Uterus (tissue), 2 donors: ENCODE measurements at regions not wholly inside any gene's neighbourhood (a gene's known extent, or its start where the extent isn't known, plus 50 kb on each side); places are given as distances from the start of the nearest gene placed in this dataset.

Experiments
- CTCF ChIP-seq, 4 experiments: fragments of 200-600 bp in 2 of 4; fragments of 450-650 bp in 2 of 4; sonication (generic) in 2 of 4; IDR thresholded peaks; one replicate each; pipeline ENCODE4 v1.5.1; 2016 to 2019; ENCODE audit warnings: antibody characterized with exemption in 4 of 4, mild to moderate bottlenecking in 2 of 4, moderate library complexity in 1 of 4
- POLR2A ChIP-seq, 2 donors: fragments of 450-650 bp; IDR thresholded peaks; one replicate each; pipeline ENCODE4 v1.6.1; 2016; ENCODE audit warnings: antibody characterized with exemption in 2 of 2, mild to moderate bottlenecking in 1 of 2, moderate library complexity in 1 of 2

- TF ChIP-seq CTCF (IDR thresholded peaks at IDR 0.05) = no peak
- TF ChIP-seq POLR2A (IDR thresholded peaks at IDR 0.05) = no peak
These were observed 84.2 kb upstream of the BMP4 start for GRCh38 chr14:54040846-54041245.
